ENCODE measurements at regions not wholly inside any gene's neighbourhood (a gene's known extent, or its start where the extent isn't known, plus 50 kb on each side); places are given as distances from the start of the nearest gene placed in this dataset.

- Histone ChIP-seq H3K9ac (ENCODE audit: low read length in 3 of 3) (no peak overlapping the region), H3K9me3 (ENCODE audit: control insufficient read depth in 2 of 3, insufficient read depth in 1 of 3, low read length in 3 of 3) (peaks cover 0 to 4% (median 0%) of the 10 kb centered on the region in 3 donors), H3K4me1 (ENCODE audit: control insufficient read depth in 2 of 3, insufficient read depth in 2 of 3, low read depth in 1 of 3, low read length in 3 of 3) (no peaks in the 10 kb centered on the region), H3K4me3 (ENCODE audit: low read length in 3 of 3) (no peak overlapping the region), H3K36me3 (ENCODE audit: control insufficient read depth in 2 of 3, insufficient read depth in 3 of 3, low read length in 3 of 3) (no peaks in the 10 kb centered on the region), H3K27me3 (ENCODE audit: control insufficient read depth, insufficient read depth, low read length) (no peaks in the 10 kb centered on the region), H3K27ac (ENCODE audit: low read depth in 2 of 2, low read length in 2 of 2) (no peak overlapping the region)
- intact Hi-C loops (cut with DNase I), result no loop called here
- no peak for TF ChIP-seq CTCF (IDR thresholded peaks at IDR 0.05; ENCODE audit: borderline replicate concordance, extremely low read depth, insufficient read depth)
- DNase-seq, result no peak
- FAIRE-seq, result no peak
These were observed 213.5 kb downstream of the MANEA start for GRCh38 chr6:95790787-95791186.

GRCh38 chr6:95794749-95795148 is 217.4 kb downstream of the MANEA start:
- DNase-seq, result no peak
- intact Hi-C loops (cut with DNase I), result no loop called here
- no peak overlapping the region for H3K27ac ChIP-seq (ENCODE audit: low read depth in 2 of 2, low read length in 2 of 2)

GRCh38 chr6:95795927-95796326 is 218.6 kb downstream of the MANEA start:
- Histone ChIP-seq H3K9me3 (ENCODE audit: control insufficient read depth in 2 of 3, insufficient read depth in 1 of 3, low read length in 3 of 3) (peaks cover 0 to 4% (median 0%) of the 10 kb centered on the region in 3 donors), H3K4me1 (ENCODE audit: control insufficient read depth in 2 of 3, insufficient read depth in 2 of 3, low read depth in 1 of 3, low read length in 3 of 3) (no peaks in the 10 kb centered on the region), H3K27me3 (ENCODE audit: control insufficient read depth, insufficient read depth, low read length) (no peaks in the 10 kb centered on the region), H3K4me3 (ENCODE audit: low read length in 3 of 3) (no peak overlapping the region), H3K27ac (ENCODE audit: low read depth in 2 of 2, low read length in 2 of 2) (no peak overlapping the region), H3K36me3 (ENCODE audit: control insufficient read depth in 2 of 3, insufficient read depth in 3 of 3, low read length in 3 of 3) (no peaks in the 10 kb centered on the region), H3K9ac (ENCODE audit: low read length in 3 of 3) (no peak overlapping the region)
- intact Hi-C loops (cut with DNase I), result no loop called here
- no peak for FAIRE-seq
- DNase-seq, result no peak
- no peak for TF ChIP-seq CTCF (IDR thresholded peaks at IDR 0.05; ENCODE audit: borderline replicate concordance, extremely low read depth, insufficient read depth)

More at GRCh38 chr6:95794749-95795148, 217.4 kb downstream of the MANEA start:
- no peaks in the 10 kb centered on the region for H3K27me3 ChIP-seq (ENCODE audit: control insufficient read depth, insufficient read depth, low read length)
- H3K9me3 ChIP-seq (ENCODE audit: control insufficient read depth in 2 of 3, insufficient read depth in 1 of 3, low read length in 3 of 3), result peaks cover 0 to 4% (median 0%) of the 10 kb centered on the region in 3 donors
- no peaks in the 10 kb centered on the region for H3K36me3 ChIP-seq (ENCODE audit: control insufficient read depth in 2 of 3, insufficient read depth in 3 of 3, low read length in 3 of 3)
- no peak for TF ChIP-seq CTCF (IDR thresholded peaks at IDR 0.05; ENCODE audit: borderline replicate concordance, extremely low read depth, insufficient read depth)
- no peaks in the 10 kb centered on the region for H3K4me1 ChIP-seq (ENCODE audit: control insufficient read depth in 2 of 3, insufficient read depth in 2 of 3, low read depth in 1 of 3, low read length in 3 of 3)
- H3K4me3 ChIP-seq (ENCODE audit: low read length in 3 of 3), result no peak overlapping the region
- H3K9ac ChIP-seq (ENCODE audit: low read length in 3 of 3), result no peak overlapping the region
- FAIRE-seq, result no peak

GRCh38 chr6:95797054-95797453 is 218.7 kb upstream of the FUT9 start:
- TF ChIP-seq CTCF (IDR thresholded peaks at IDR 0.05; ENCODE audit: borderline replicate concordance, extremely low read depth, insufficient read depth), result no peak
- Histone ChIP-seq H3K27me3 (ENCODE audit: control insufficient read depth, insufficient read depth, low read length) (no peaks in the 10 kb centered on the region), H3K4me3 (ENCODE audit: low read length in 3 of 3) (no peak overlapping the region), H3K36me3 (ENCODE audit: control insufficient read depth in 2 of 3, insufficient read depth in 3 of 3, low read length in 3 of 3) (no peaks in the 10 kb centered on the region), H3K4me1 (ENCODE audit: control insufficient read depth in 2 of 3, insufficient read depth in 2 of 3, low read depth in 1 of 3, low read length in 3 of 3) (no peaks in the 10 kb centered on the region), H3K9ac (ENCODE audit: low read length in 3 of 3) (no peak overlapping the region), H3K9me3 (ENCODE audit: control insufficient read depth in 2 of 3, insufficient read depth in 1 of 3, low read length in 3 of 3) (peaks cover 0 to 4% (median 0%) of the 10 kb centered on the region in 3 donors), H3K27ac (ENCODE audit: low read depth in 2 of 2, low read length in 2 of 2) (no peak overlapping the region)
- FAIRE-seq, result no peak
- intact Hi-C loops (cut with DNase I), result no loop called here
- DNase-seq, result no peak

Data from kidney (tissue), 13 donors.